T-helper 1 cell treated with Interleukin-12 subunit alpha and Interleukin-12 subunit beta and Interleukin-4 antibody, amounts not matched to agents 30 μg/mL and 1 μg/mL, for 36 hours (primary cell): ENCODE measurements at regions not wholly inside any gene's neighbourhood (a gene's known extent, or its start where the extent isn't known, plus 50 kb on each side); places are given as distances from the start of the nearest gene placed in this dataset.
A peak's percentile ranks its signal among the peaks of the same experiment; 100 is the strongest.
"Not testable (repeated sequence)": the region's sequence is repeated elsewhere in the genome, so short reads cannot be mapped to it uniquely, and the experiment has no call there.

Source experiments
- H3K27ac Mint-ChIP-seq: one replicate; pipeline ENCODE4 v1.8.0; 2021; ENCODE audit warnings: mild to moderate bottlenecking, mixed read lengths
- H3K27me3 Mint-ChIP-seq: one replicate; pipeline ENCODE4 v1.8.0; 2021; ENCODE audit warnings: low read depth, mixed read lengths
- H3K36me3 Mint-ChIP-seq: one replicate; pipeline ENCODE4 v1.8.0; 2021; ENCODE audit warnings: low read depth, mixed read lengths
- H3K4me1 Mint-ChIP-seq: one replicate; pipeline ENCODE4 v1.8.0; 2021; ENCODE audit warnings: low read depth, mixed read lengths
- H3K4me3 Mint-ChIP-seq: one replicate; pipeline ENCODE4 v1.8.0; 2021; ENCODE audit warnings: mild to moderate bottlenecking, moderate library complexity, mixed read lengths
- H3K9me3 Mint-ChIP-seq: one replicate; pipeline ENCODE4 v1.8.0; 2021; ENCODE audit warnings: mixed read lengths

DNA sequence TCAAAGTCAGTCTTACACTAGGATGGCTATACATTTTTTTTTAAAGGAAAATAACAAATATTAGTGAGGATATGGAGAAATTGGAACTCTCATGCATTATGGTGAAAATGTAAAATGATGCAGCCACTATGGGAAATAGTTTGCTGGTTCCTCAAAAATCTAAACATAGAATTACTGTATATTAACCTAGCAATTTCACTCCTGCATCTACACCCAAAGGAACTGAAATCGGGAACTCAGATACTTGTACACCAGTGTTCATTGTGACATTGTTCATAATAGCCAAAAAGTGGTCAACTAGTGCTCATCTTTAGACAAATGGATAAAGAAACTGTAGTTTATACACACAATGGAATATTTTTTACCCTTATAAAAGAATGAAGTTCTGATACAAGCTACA lies 110.7 kb downstream of the UTRN start:
- Mint-ChIP-seq H3K4me3 (no peak overlapping the region), H3K36me3 (peaks cover 37% of the 10 kb centered on the region)

DNA sequence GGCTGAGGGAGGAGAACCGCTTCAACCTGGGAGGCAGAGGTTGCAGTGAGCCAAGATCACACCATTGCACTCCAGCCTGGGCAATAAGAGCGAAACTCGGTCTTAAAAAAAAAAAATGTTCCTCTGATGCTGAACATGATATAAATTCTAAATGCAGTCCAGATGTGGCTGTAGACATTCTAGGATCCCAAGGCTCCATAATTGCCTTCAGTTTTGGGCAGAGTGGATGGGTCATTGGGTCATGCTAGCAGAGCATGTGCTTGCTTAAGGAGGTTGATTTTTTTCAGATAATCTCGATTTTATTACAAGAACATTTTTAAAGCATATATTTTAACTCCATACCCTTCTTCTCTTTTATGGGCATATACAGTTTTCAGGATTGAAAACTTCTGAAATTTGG lies 112.0 kb downstream of the UTRN start:
- peaks cover 29% of the 10 kb centered on the region for H3K9me3 Mint-ChIP-seq
- no peak overlapping the region for H3K27ac Mint-ChIP-seq
- peaks cover 11% of the 10 kb centered on the region for H3K4me1 Mint-ChIP-seq
- peaks cover 39% of the 10 kb centered on the region for H3K36me3 Mint-ChIP-seq
- H3K4me3 Mint-ChIP-seq: no peak overlapping the region
- no peaks in the 10 kb centered on the region for H3K27me3 Mint-ChIP-seq

More for the DNA sequence above, 110.7 kb downstream of the UTRN start:
- Mint-ChIP-seq H3K4me1 (peaks cover 11% of the 10 kb centered on the region), H3K27me3 (no peaks in the 10 kb centered on the region), H3K9me3 (peaks cover 29% of the 10 kb centered on the region), H3K27ac (no peak overlapping the region)

DNA sequence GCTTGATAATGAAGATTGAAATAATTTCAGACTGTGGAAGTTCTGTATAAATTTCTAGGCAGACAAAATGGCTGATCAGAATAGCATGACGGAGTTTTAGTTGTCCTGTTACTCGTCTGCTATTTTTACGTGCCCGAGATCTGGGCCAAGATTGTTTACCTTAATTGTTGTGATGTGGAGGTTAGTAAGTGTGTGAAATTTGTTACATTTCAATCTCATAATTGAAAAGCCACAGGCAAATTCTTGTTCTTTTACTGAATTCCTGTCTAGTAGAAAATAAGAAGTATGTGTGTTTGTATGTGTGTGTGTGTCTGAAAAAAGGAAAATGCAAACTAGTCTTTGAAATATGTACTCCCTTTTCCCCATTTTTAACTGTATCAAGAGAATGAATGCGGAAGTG lies 115.2 kb downstream of the UTRN start:
- Mint-ChIP-seq H3K4me3 (no peak overlapping the region), H3K36me3 (peaks cover 41% of the 10 kb centered on the region), H3K27me3 (no peaks in the 10 kb centered on the region), H3K4me1 (peaks cover 5% of the 10 kb centered on the region), H3K27ac (no peak overlapping the region), H3K9me3 (peaks cover 21% of the 10 kb centered on the region)

DNA sequence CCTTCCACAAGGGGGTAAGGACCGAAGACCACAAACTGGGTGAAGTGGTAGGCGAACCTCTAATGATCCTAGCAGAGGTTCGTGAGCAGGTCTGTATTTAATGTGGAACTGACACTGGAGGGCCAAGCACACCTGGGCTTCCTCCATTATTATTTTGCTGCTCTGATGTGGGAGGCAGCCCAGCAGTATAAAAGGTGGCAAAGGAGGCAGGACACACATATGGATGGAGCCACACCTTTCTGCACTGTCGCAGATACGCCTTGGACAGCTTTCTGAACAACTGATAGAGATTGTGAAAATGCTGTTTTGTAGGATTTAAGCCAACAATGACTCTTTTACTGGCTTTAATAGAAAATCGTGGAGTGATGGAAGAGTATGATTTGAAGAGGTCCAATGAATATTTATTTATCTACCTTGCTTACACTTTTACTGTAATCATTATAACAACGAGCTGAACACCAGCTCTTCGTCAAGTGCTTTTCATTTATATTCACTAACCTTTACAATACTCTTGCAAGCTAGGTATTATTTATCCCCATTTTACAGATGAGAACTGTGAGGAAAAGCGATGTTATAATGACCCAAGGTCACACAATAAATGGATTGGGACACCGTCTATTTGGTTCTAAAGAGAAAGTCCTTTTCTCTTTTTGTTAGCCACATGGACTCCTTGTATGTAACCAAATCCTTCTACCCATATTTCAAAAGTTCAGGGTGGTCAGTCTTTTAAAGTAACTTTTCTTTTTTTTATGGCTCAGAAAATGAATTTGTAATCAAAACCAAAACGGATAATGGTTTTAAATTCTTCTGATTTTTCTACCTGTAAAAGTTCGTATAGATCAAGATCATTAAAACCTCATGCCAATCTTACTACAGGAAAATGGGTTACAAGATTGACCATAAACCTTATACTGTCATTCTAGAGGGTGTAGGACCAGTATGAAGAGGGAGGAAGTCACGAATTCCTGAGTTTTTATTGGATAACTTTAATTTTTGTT lies 116.9 kb downstream of the UTRN start:
- Mint-ChIP-seq H3K9me3 (peaks cover 12% of the 10 kb centered on the region), H3K4me3 (no peak overlapping the region), H3K4me1 (peaks cover 7% of the 10 kb centered on the region), H3K27me3 (no peaks in the 10 kb centered on the region), H3K36me3 (peaks cover 38% of the 10 kb centered on the region), H3K27ac (no peak overlapping the region)

DNA sequence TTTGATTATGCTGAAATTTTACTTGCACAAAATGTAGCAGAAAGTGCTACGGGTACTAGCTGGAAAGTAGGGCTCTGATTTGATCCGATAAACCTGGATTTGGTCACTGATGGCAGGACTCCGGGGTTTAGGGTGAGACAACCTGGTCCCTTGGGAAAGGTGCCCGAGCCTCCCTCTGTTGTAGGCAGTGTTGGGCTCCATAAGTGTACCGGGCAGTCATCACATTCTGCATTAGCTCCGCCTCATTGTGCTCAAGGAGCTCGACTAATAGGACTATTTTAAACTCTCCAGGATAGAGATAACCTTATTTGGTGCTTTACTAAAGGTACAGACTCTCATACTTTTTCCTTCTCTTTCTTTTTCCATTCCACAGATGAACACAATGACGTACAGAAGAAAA lies 117.6 kb downstream of the UTRN start:
- Mint-ChIP-seq H3K4me3 (no peak overlapping the region), H3K36me3 (peaks cover 35% of the 10 kb centered on the region), H3K9me3 (peaks cover 7% of the 10 kb centered on the region), H3K27me3 (no peaks in the 10 kb centered on the region), H3K27ac (no peak overlapping the region), H3K4me1 (peaks cover 7% of the 10 kb centered on the region)

DNA sequence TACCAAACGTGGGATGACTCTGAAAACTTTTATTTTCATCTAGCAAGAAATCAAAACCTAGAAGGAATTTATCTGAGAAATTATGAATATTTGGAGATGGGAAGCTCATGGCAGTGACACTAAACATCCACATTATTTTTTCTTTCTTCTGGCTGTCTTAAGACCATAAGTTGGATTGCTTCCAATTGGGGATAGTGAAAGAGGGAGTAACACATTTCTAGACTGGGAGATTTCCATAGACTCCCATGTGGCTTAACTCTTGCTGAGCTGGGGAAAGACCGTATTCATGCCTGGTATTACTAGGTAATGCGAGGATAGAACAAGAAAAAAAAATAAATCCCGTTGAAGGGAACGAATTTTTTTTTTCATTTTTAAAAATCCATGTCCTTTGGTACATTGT lies 120.0 kb downstream of the UTRN start:
- H3K36me3 Mint-ChIP-seq: peaks cover 30% of the 10 kb centered on the region
- no peak overlapping the region for H3K4me3 Mint-ChIP-seq
- peaks cover 6% of the 10 kb centered on the region for H3K4me1 Mint-ChIP-seq
- H3K27me3 Mint-ChIP-seq: no peaks in the 10 kb centered on the region
- no peaks in the 10 kb centered on the region for H3K9me3 Mint-ChIP-seq
- no peak overlapping the region for H3K27ac Mint-ChIP-seq

DNA sequence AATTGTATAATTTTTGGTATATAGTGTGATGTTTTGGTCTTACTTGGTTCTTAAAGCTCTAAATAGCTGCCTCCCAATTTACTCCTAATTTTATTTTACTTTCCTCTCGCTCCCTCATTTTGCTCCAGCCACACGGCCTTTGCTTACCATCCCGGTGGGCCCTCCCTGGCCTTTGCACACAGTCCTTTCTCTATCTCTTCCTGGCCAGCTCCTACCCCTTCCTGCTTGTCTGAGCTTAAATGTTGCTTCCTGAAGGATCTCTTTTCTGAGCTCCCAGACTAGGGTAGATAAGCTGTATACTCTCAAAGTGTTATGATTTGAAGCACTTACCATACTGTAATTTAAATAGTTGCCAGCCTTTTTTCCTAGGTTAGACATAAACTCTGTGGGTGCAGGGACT lies 121.7 kb downstream of the UTRN start:
- Mint-ChIP-seq H3K27me3 (no peaks in the 10 kb centered on the region), H3K27ac (no peak overlapping the region), H3K9me3 (no peaks in the 10 kb centered on the region), H3K36me3 (peaks cover 39% of the 10 kb centered on the region), H3K4me1 (peaks cover 15% of the 10 kb centered on the region), H3K4me3 (no peak overlapping the region)

DNA sequence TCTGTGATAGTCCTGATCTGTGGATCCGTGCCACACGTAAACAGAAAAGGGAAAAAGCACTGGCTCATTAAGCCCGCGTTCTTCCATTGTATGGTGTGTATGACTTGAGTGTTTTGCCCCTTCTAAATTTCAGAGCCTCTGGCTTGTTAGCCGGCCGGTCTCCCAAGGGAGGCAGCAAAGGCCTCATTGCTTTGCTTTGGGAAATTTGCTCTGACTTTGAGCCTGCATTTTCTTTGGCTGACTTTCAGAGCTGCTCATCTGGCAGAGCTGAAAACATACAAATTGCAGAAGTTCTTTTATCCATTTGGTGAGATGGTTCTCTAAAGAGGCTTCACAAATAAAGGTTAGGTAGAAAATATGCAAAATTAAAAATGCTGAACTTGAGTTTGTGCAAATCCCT lies 123.0 kb downstream of the UTRN start:
- H3K4me1 Mint-ChIP-seq: peaks cover 21% of the 10 kb centered on the region
- H3K36me3 Mint-ChIP-seq: peaks cover 35% of the 10 kb centered on the region
- H3K9me3 Mint-ChIP-seq: no peaks in the 10 kb centered on the region
- H3K27me3 Mint-ChIP-seq: no peaks in the 10 kb centered on the region
- no peak overlapping the region for H3K4me3 Mint-ChIP-seq
- no peak overlapping the region for H3K27ac Mint-ChIP-seq

DNA sequence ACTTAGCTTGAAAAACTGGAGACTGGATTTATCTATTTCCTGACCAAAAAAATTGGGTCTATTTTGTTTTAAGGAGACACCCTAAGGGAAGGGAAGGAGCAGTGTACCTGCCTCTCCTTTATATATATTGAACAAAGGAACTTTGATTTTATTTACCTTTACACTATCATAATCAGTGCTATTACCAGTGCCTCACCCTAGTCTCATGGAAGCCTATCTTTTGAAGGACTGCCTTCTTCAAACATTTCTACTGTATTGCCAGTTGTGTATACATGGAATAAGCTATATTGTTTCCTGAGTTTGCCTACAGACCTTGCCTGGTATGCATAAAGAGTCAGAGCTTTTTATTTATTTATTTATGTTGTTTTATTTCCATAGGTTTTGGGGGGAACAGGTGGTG lies 124.9 kb downstream of the UTRN start:
- H3K4me1 Mint-ChIP-seq: peaks cover 18% of the 10 kb centered on the region
- H3K27ac Mint-ChIP-seq: no peak overlapping the region
- H3K9me3 Mint-ChIP-seq: no peaks in the 10 kb centered on the region
- H3K4me3 Mint-ChIP-seq: no peak overlapping the region
- peaks cover 24% of the 10 kb centered on the region for H3K36me3 Mint-ChIP-seq
- no peaks in the 10 kb centered on the region for H3K27me3 Mint-ChIP-seq

DNA sequence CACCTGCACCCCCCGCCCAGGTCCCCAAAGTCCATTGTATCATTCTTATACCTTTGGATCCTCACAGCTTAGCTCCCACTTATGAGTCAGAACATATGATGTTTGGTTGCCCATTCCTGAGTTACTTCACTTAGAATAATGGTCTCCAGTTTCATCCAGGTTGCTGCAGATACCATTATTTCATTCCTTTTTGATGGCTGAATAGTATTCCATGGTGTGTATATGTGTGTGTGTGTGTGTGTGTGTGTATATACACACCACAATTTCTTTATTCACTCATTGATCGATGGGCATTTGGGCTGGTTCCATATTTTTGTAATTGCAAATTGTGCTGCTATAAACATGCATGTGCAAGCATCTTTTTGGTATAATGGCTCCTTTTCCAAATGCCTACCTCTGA lies 125.4 kb downstream of the UTRN start:
- H3K36me3 Mint-ChIP-seq: peaks cover 22% of the 10 kb centered on the region
- not testable (repeated sequence) for H3K27ac Mint-ChIP-seq, H3K9me3 Mint-ChIP-seq, H3K4me3 Mint-ChIP-seq, H3K27me3 Mint-ChIP-seq
- H3K4me1 Mint-ChIP-seq: peaks cover 18% of the 10 kb centered on the region

DNA sequence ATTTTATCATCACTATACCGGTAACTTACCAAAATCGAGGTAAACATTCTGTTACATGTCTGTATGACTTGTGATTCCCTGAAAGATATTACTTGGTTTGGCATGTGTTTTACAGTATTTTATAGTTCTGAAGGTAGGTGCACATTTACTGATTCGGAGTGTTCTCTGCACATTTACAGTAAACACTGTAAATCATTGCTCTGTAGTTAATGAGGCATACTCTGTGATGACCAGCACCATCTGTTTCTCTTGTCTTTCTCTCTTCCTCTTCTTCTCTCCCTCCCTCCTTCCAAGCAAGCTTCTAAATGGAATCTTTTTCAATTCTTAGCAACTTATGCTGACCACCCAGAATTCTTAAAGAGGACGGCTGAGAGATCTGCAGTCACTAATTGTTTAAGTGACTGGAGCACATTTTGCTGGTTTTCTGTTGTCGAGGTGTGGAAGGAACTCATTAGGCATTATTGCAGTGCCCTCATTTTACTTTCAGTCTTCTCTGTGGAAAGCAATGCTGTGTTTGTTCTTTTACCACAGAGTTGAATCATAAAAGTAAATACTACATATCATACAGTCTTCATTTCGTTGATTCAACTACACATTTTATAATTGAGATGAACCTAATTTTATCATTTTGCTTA lies 126.5 kb downstream of the UTRN start:
- Mint-ChIP-seq H3K27me3 (no peaks in the 10 kb centered on the region), H3K27ac (no peak overlapping the region), H3K36me3 (peaks cover 22% of the 10 kb centered on the region), H3K4me3 (peak overlapping the region; percentile 64), H3K4me1 (peaks cover 20% of the 10 kb centered on the region), H3K9me3 (no peaks in the 10 kb centered on the region)

DNA sequence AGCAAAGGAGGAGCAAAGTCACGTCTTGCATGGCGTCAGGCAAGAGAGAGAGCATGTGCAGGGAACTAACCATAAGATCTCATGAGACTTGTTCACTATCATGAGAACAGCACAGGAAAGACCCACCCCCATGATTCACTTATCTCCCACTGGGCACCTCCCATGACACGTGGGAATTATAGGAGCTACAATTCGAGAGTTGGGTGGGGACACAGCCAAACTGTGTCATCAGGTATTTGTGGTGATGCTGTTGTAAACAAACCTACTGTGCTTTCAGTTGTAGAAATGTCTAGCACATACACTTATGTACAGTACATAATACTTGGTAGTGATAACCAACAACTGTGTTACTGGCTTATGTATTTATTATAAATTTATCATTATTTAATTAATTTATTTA lies 128.3 kb downstream of the UTRN start:
- peak overlapping the region; percentile 57 for H3K27ac Mint-ChIP-seq
- H3K4me3 Mint-ChIP-seq: no peak overlapping the region
- H3K4me1 Mint-ChIP-seq: peaks cover 20% of the 10 kb centered on the region

DNA sequence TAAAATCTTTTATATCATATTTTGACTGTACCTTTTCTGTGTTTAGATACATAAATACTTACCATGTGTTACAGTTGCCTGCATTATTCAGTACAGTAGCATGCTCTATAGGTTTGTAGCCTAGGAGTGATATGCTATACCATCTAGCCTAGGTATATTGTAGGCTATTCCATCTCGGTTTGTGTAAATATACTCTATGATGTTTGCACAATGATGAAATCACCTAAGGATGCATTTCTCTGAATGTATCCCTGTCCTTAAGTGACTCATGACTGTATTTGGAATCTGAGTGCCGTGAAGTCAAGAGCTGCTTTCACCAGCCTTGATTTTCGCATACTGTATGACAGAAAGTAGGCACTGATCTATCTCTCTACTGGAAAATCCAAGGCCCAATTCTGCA lies 129.9 kb downstream of the UTRN start:
- Mint-ChIP-seq H3K27me3 (no peaks in the 10 kb centered on the region), H3K9me3 (no peaks in the 10 kb centered on the region), H3K4me3 (no peak overlapping the region), H3K36me3 (peaks cover 12% of the 10 kb centered on the region), H3K4me1 (peaks cover 25% of the 10 kb centered on the region), H3K27ac (no peak overlapping the region)

More for the DNA sequence above, 128.3 kb downstream of the UTRN start:
- Mint-ChIP-seq H3K9me3 (no peaks in the 10 kb centered on the region), H3K27me3 (no peaks in the 10 kb centered on the region), H3K36me3 (peaks cover 14% of the 10 kb centered on the region)

DNA sequence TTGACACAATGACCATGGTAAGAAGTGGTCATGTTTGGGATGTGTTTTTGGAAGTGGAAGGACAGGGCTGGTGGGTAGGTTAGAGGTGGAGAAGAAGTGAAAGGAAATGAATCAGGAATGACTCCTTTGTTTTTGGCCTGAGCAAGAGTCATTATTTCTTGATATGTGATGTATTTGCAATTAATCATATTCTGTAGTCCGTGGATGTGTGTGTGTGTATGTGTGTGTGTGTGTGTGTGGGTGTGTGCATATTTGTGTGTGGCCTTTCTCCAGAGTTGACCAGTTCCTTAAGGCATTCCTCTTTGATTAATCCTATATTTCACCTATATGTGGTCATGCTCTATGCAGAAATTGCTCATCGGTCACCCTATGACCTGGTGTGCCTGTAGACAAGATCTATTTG lies 130.7 kb downstream of the UTRN start:
- no peak overlapping the region for H3K27ac Mint-ChIP-seq
- H3K27me3 Mint-ChIP-seq: no peaks in the 10 kb centered on the region
- H3K4me3 Mint-ChIP-seq: no peak overlapping the region
- peaks cover 25% of the 10 kb centered on the region for H3K4me1 Mint-ChIP-seq
- H3K9me3 Mint-ChIP-seq: no peaks in the 10 kb centered on the region
- H3K36me3 Mint-ChIP-seq: peaks cover 9% of the 10 kb centered on the region

DNA sequence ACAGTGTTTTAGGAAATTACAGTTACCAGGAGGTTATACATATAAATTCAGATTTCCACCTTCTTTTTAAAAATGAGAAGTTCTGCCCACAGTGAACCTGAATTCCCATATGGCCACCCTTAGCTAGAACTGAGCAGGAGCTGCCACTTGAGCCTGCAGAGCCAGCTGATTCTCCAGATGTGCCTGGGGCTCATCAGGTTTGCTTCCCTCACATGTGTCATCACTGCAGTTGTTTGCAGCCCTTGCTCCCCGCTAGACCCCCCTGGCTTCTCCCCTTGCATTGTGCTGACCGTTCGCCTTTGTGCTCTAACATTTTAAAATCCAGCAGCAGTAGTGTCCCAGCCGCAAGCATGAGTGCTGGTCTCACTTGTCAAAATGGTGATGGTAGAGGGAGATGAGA lies 131.1 kb downstream of the UTRN start:
- H3K36me3 Mint-ChIP-seq: peaks cover 5% of the 10 kb centered on the region
- H3K4me1 Mint-ChIP-seq: peaks cover 22% of the 10 kb centered on the region
- no peak overlapping the region for H3K4me3 Mint-ChIP-seq
- H3K27me3 Mint-ChIP-seq: no peaks in the 10 kb centered on the region
- no peak overlapping the region for H3K27ac Mint-ChIP-seq
- no peaks in the 10 kb centered on the region for H3K9me3 Mint-ChIP-seq
